ENCODE measurements at regions not wholly inside any gene's neighbourhood (a gene's known extent, or its start where the extent isn't known, plus 50 kb on each side); places are given as distances from the start of the nearest gene placed in this dataset.
"Not testable (repeated sequence)": the region's sequence is repeated elsewhere in the genome, so short reads cannot be mapped to it uniquely, and the experiment has no call there.

- H4K20me1 ChIP-seq (ENCODE audit: insufficient read depth): no peaks in the 10 kb centered on the region
- no peak overlapping the region for H3K27ac ChIP-seq
- H3K79me2 ChIP-seq (ENCODE audit: insufficient read depth, low read depth): no peaks in the 10 kb centered on the region
- no peak overlapping the region for H3K4me3 ChIP-seq (IDR thresholded peaks at IDR 0.05; ENCODE audit: insufficient read depth, low read depth, low read length)
- H3K4me1 ChIP-seq (ENCODE audit: low read depth, poor library complexity, severe bottlenecking): no peaks in the 10 kb centered on the region
- TF ChIP-seq CTCF (conservative IDR thresholded peaks at IDR 0.05; ENCODE audit: low read depth, low read length): no peak
- H3K4me2 ChIP-seq: no peak overlapping the region
- no peak overlapping the region for H2AFZ ChIP-seq (ENCODE audit: low read depth)
- no peak overlapping the region for H3K9ac ChIP-seq
- no peaks in the 10 kb centered on the region for H3K27me3 ChIP-seq (ENCODE audit: insufficient read depth, low read depth)
- H3K36me3 ChIP-seq (ENCODE audit: insufficient read depth): no peaks in the 10 kb centered on the region
These were observed 97.6 kb upstream of the CST7 start for GRCh38 chr20:24851346-24852019.

- Histone ChIP-seq H3K9ac (no peak overlapping the region), H3K4me2 (no peak overlapping the region), H3K79me2 (ENCODE audit: insufficient read depth, low read depth) (no peaks in the 10 kb centered on the region), H3K4me3 (IDR thresholded peaks at IDR 0.05; ENCODE audit: insufficient read depth, low read depth, low read length) (no peak overlapping the region), H3K4me1 (ENCODE audit: low read depth, poor library complexity, severe bottlenecking) (no peaks in the 10 kb centered on the region), H4K20me1 (ENCODE audit: insufficient read depth) (no peaks in the 10 kb centered on the region), H3K27ac (no peak overlapping the region), H3K27me3 (ENCODE audit: insufficient read depth, low read depth) (no peaks in the 10 kb centered on the region), H2AFZ (ENCODE audit: low read depth) (no peak overlapping the region), H3K36me3 (ENCODE audit: insufficient read depth) (no peaks in the 10 kb centered on the region)
- TF ChIP-seq CTCF (conservative IDR thresholded peaks at IDR 0.05; ENCODE audit: low read depth, low read length): no peak
These were observed 95.2 kb upstream of the CST7 start for GRCh38 chr20:24853916-24854315.

- Histone ChIP-seq H3K27me3 (ENCODE audit: insufficient read depth, low read depth) (no peaks in the 10 kb centered on the region), H3K36me3 (ENCODE audit: insufficient read depth) (no peaks in the 10 kb centered on the region), H3K4me1 (ENCODE audit: low read depth, poor library complexity, severe bottlenecking) (no peaks in the 10 kb centered on the region), H3K4me2 (no peak overlapping the region), H3K9ac (no peak overlapping the region), H2AFZ (ENCODE audit: low read depth) (no peak overlapping the region), H3K4me3 (IDR thresholded peaks at IDR 0.05; ENCODE audit: insufficient read depth, low read depth, low read length) (no peak overlapping the region), H3K79me2 (ENCODE audit: insufficient read depth, low read depth) (no peaks in the 10 kb centered on the region), H4K20me1 (ENCODE audit: insufficient read depth) (no peaks in the 10 kb centered on the region), H3K27ac (no peak overlapping the region)
- TF ChIP-seq CTCF (conservative IDR thresholded peaks at IDR 0.05; ENCODE audit: low read depth, low read length): no peak
These were observed 93.2 kb upstream of the CST7 start for GRCh38 chr20:24855848-24856247.

GRCh38 chr20:24858500-24858899 lies 90.6 kb upstream of the CST7 start:
- not testable (repeated sequence) for H3K4me1 ChIP-seq (ENCODE audit: low read depth, poor library complexity, severe bottlenecking); H3K27me3 ChIP-seq (ENCODE audit: insufficient read depth, low read depth); H3K36me3 ChIP-seq (ENCODE audit: insufficient read depth); H3K4me3 ChIP-seq (IDR thresholded peaks at IDR 0.05; ENCODE audit: insufficient read depth, low read depth, low read length); H3K27ac ChIP-seq; H3K79me2 ChIP-seq (ENCODE audit: insufficient read depth, low read depth); H2AFZ ChIP-seq (ENCODE audit: low read depth); H3K9ac ChIP-seq; H4K20me1 ChIP-seq (ENCODE audit: insufficient read depth); H3K4me2 ChIP-seq

- H3K27ac ChIP-seq: no peak overlapping the region
- TF ChIP-seq CTCF (conservative IDR thresholded peaks at IDR 0.05; ENCODE audit: low read depth, low read length): no peak
- no peaks in the 10 kb centered on the region for H3K27me3 ChIP-seq (ENCODE audit: insufficient read depth, low read depth)
- H3K4me2 ChIP-seq: no peak overlapping the region
- H3K4me1 ChIP-seq (ENCODE audit: low read depth, poor library complexity, severe bottlenecking): no peaks in the 10 kb centered on the region
- H3K36me3 ChIP-seq (ENCODE audit: insufficient read depth): no peaks in the 10 kb centered on the region
- no peak overlapping the region for H3K4me3 ChIP-seq (IDR thresholded peaks at IDR 0.05; ENCODE audit: insufficient read depth, low read depth, low read length)
- H2AFZ ChIP-seq (ENCODE audit: low read depth): no peak overlapping the region
- H3K79me2 ChIP-seq (ENCODE audit: insufficient read depth, low read depth): no peaks in the 10 kb centered on the region
- no peaks in the 10 kb centered on the region for H4K20me1 ChIP-seq (ENCODE audit: insufficient read depth)
- no peak overlapping the region for H3K9ac ChIP-seq
These were observed 89.5 kb upstream of the CST7 start for GRCh38 chr20:24859539-24859938.
